Ishikawa (cell line): ENCODE measurements at regions not wholly inside any gene's neighbourhood (a gene's known extent, or its start where the extent isn't known, plus 50 kb on each side); places are given as distances from the start of the nearest gene placed in this dataset.

ENCODE experiments used
- CEBPB ChIP-seq: IDR thresholded peaks from 2 replicates; pipeline ENCODE4 v1.6.1; 2012
- CREB1 ChIP-seq: IDR thresholded peaks from 2 replicates; pipeline ENCODE4 v1.6.1; 2012; ENCODE audit warnings: low read depth
- EGR1 ChIP-seq: IDR thresholded peaks from 2 replicates; pipeline ENCODE4 v1.6.1; 2012
- EP300 ChIP-seq: IDR thresholded peaks from 2 replicates; pipeline ENCODE4 v1.6.1; 2012; ENCODE audit warnings: borderline replicate concordance
- FOXM1 ChIP-seq: IDR thresholded peaks from 2 replicates; pipeline ENCODE4 v1.6.1; 2012; ENCODE audit warnings: low read depth, borderline replicate concordance
- MAX ChIP-seq: IDR thresholded peaks from 2 replicates; pipeline ENCODE4 v1.6.1; 2012
- NFIC ChIP-seq: IDR thresholded peaks from 2 replicates; pipeline ENCODE4 v1.6.1; 2012
- RAD21 ChIP-seq: IDR thresholded peaks from 2 replicates; pipeline ENCODE4 v1.6.1; 2012; ENCODE audit warnings: low read depth
- REST ChIP-seq: IDR thresholded peaks from 2 replicates; pipeline ENCODE4 v1.6.1; 2012; ENCODE audit warnings: low read depth, mild to moderate bottlenecking
- TAF1 ChIP-seq: IDR thresholded peaks from 2 replicates; pipeline ENCODE4 v1.6.1; 2012; ENCODE audit warnings: low read depth, mild to moderate bottlenecking
- TCF12 ChIP-seq: IDR thresholded peaks from 2 replicates; pipeline ENCODE4 v1.6.1; 2012; ENCODE audit warnings: low read depth
- USF1 ChIP-seq: IDR thresholded peaks from 2 replicates; pipeline ENCODE4 v1.6.1; 2012
- YY1 ChIP-seq: IDR thresholded peaks from 2 replicates; pipeline ENCODE4 v1.6.1; 2012; ENCODE audit warnings: low read depth
- ZBTB7A ChIP-seq: IDR thresholded peaks from 2 replicates; pipeline ENCODE4 v1.6.1; 2012; ENCODE audit warnings: low read depth

GRCh38 chr5:8060235-8060952 lies 191.4 kb downstream of the MTRR start:
- no peak for TF ChIP-seq REST
- no peak for TF ChIP-seq TAF1
- no peak for TF ChIP-seq RAD21
- no peak for TF ChIP-seq TCF12
- TF ChIP-seq EP300: no peak
- TF ChIP-seq CREB1: no peak
- no peak for TF ChIP-seq NFIC
- TF ChIP-seq USF1: no peak
- TF ChIP-seq CEBPB: no peak
- TF ChIP-seq YY1: no peak
- no peak for TF ChIP-seq ZBTB7A
- no peak for TF ChIP-seq MAX
- TF ChIP-seq EGR1: no peak
- TF ChIP-seq FOXM1: no peak
